GM12892 (cell line): ENCODE measurements at regions not wholly inside any gene's neighbourhood (a gene's known extent, or its start where the extent isn't known, plus 50 kb on each side); places are given as distances from the start of the nearest gene placed in this dataset.
"Not testable (repeated sequence)": the region's sequence is repeated elsewhere in the genome, so short reads cannot be mapped to it uniquely, and the experiment has no call there.

ENCODE experiments used
- POLR2A ChIP-seq: IDR thresholded peaks from 2 replicates; pipeline ENCODE4 v1.6.1; 2011; ENCODE audit warnings: low read depth, low read length, control low read depth
- POLR2AphosphoS5 ChIP-seq: IDR thresholded peaks from 2 replicates; pipeline ENCODE4 v1.6.1; 2011; ENCODE audit warnings: low read depth, low read length, control low read depth

GRCh38 chr2:87631402-87631801 is 116.5 kb upstream of the PLGLB2 start:
- not testable (repeated sequence) for TF ChIP-seq POLR2A, POLR2AphosphoS5
